Sigmoid colon (tissue), 6 donors: ENCODE measurements at regions not wholly inside any gene's neighbourhood (a gene's known extent, or its start where the extent isn't known, plus 50 kb on each side); places are given as distances from the start of the nearest gene placed in this dataset.

Experiments
- DNase-seq: peaks from one replicate; pipeline ENCODE4 v3.0.0-alpha.2; 2019
- H3K27ac ChIP-seq, 4 donors: fragments of 200-600 bp; sonication (generic); one replicate each; pipeline ENCODE4 v1.5.1; 2016 to 2019; ENCODE audit warnings: mild to moderate bottlenecking in 1 of 4
- H3K27me3 ChIP-seq, 3 donors: fragments of 200-600 bp; sonication (generic); one replicate each; pipeline ENCODE4 v1.5.1; 2019; ENCODE audit warnings: mild to moderate bottlenecking in 1 of 3
- H3K36me3 ChIP-seq, 4 donors: fragments of 200-600 bp; sonication (generic); one replicate each; pipeline ENCODE4 v1.5.1; 2016 to 2019
- H3K4me1 ChIP-seq, 4 donors: fragments of 200-600 bp; sonication (generic); one replicate each; pipeline ENCODE4 v1.5.1; 2017 to 2019
- H3K4me3 ChIP-seq, 4 donors: fragments of 200-600 bp; sonication (generic); one replicate each; pipeline ENCODE4 v1.5.1; 2017 to 2019; ENCODE audit warnings: mild to moderate bottlenecking in 2 of 4, moderate library complexity in 1 of 4
- H3K9me3 ChIP-seq, 4 donors: fragments of 200-600 bp in 3 of 4; sonication (generic) in 3 of 4; one replicate each; pipeline versions ENCODE4 v1.5.1 to v1.6.1; 2013 to 2019
- CTCF ChIP-seq, 4 experiments: fragments of 450-650 bp in 3 of 4; fragments of 200-600 bp in 1 of 4; IDR thresholded peaks; one replicate each; pipeline ENCODE4 v1.5.1; 2016 to 2019; ENCODE audit warnings: antibody characterized with exemption in 4 of 4, mild to moderate bottlenecking in 3 of 4, moderate library complexity in 2 of 4
- EP300 ChIP-seq, 4 donors: sonication (generic); formaldehyde crosslinking; IDR thresholded peaks; one replicate each; pipeline ENCODE4 v1.6.1; 2017; ENCODE audit warnings: antibody characterized with exemption in 4 of 4
- POLR2A ChIP-seq, 2 donors: fragments of 450-650 bp; IDR thresholded peaks; one replicate each; pipeline ENCODE4 v1.6.1; 2016; ENCODE audit warnings: antibody characterized with exemption in 2 of 2, mild to moderate bottlenecking in 2 of 2, moderate library complexity in 2 of 2
- POLR2AphosphoS5 ChIP-seq, 4 donors: sonication (generic); formaldehyde crosslinking; IDR thresholded peaks; one replicate each; pipeline ENCODE4 v1.6.1; 2017; ENCODE audit warnings: antibody characterized with exemption in 4 of 4
- WGBS, 2 donors: extraction: QIAGEN DNeasy Blood & Tissue Kit; methylation state at CpG; one replicate each; pipeline ENCODE4 v1.1.7; 2013; 5-methylcytosine and 5-hydroxymethylcytosine counted together
- intact Hi-C: fragments of 100-400 bp; cut with DNase I; formaldehyde crosslinking; loops from one replicate; pipeline ENCODE4 v1.15.1; 2023
- donor health status: healthy with polysubstance abuse.
- donor health status: healthy.

- Histone ChIP-seq H3K4me1 (no peaks in the 10 kb centered on the region), H3K9me3 (no peaks in the 10 kb centered on the region), H3K36me3 (no peaks in the 10 kb centered on the region), H3K27ac (peak overlapping the region in 1 of 4 donors; percentile 17), H3K27me3 (no peaks in the 10 kb centered on the region), H3K4me3 (no peak overlapping the region)
- intact Hi-C loops = no loop called here
- no peak for DNase-seq
- 79 to 82% methylated on average over 5 of the region's 5 CpGs for WGBS, 2 donors
- TF ChIP-seq EP300 (IDR thresholded peaks at IDR 0.05) (no peak), POLR2AphosphoS5 (IDR thresholded peaks at IDR 0.05) (no peak), CTCF (IDR thresholded peaks at IDR 0.05) (no peak), POLR2A (IDR thresholded peaks at IDR 0.05) (no peak)
These were observed 108.4 kb upstream of the ESR1 start for GRCh38 chr6:151698931-151699700.

- 59 to 69% methylated on average over 4 of the region's 4 CpGs for WGBS, 2 donors
- intact Hi-C loops = no loop called here
- TF ChIP-seq POLR2AphosphoS5 (IDR thresholded peaks at IDR 0.05) (peak in 3 of 4 donors; percentile 10 to 34 (median 27)), CTCF (IDR thresholded peaks at IDR 0.05) (no peak), POLR2A (IDR thresholded peaks at IDR 0.05) (no peak)
- no peak for DNase-seq
- no peaks in the 10 kb centered on the region for H3K36me3 ChIP-seq
- H3K4me1 ChIP-seq = no peaks in the 10 kb centered on the region
- H3K27ac ChIP-seq = no peak overlapping the region
- H3K4me3 ChIP-seq = no peak overlapping the region
- no peaks in the 10 kb centered on the region for H3K9me3 ChIP-seq
- no peaks in the 10 kb centered on the region for H3K27me3 ChIP-seq
These were observed 107.8 kb upstream of the ESR1 start for GRCh38 chr6:151699719-151700118.

- TF ChIP-seq POLR2AphosphoS5 (IDR thresholded peaks at IDR 0.05) (no peak), EP300 (IDR thresholded peaks at IDR 0.05) (no peak), CTCF (IDR thresholded peaks at IDR 0.05) (no peak), POLR2A (IDR thresholded peaks at IDR 0.05) (no peak)
- Histone ChIP-seq H3K27me3 (no peaks in the 10 kb centered on the region), H3K36me3 (no peaks in the 10 kb centered on the region), H3K4me3 (no peak overlapping the region), H3K27ac (no peak overlapping the region), H3K9me3 (no peaks in the 10 kb centered on the region), H3K4me1 (no peaks in the 10 kb centered on the region)
- WGBS, 2 donors = 53 to 75% methylated on average over 5 of the region's 5 CpGs
- no peak for DNase-seq
- intact Hi-C loops = no loop called here
These were observed 105.4 kb upstream of the ESR1 start for GRCh38 chr6:151701911-151702562.

- 57 to 64% methylated on average over 5 of the region's 5 CpGs for WGBS, 2 donors
- H3K27me3 ChIP-seq = no peaks in the 10 kb centered on the region
- no peak for TF ChIP-seq POLR2AphosphoS5 (IDR thresholded peaks at IDR 0.05)
- no peak for TF ChIP-seq EP300 (IDR thresholded peaks at IDR 0.05)
- no peak for TF ChIP-seq CTCF (IDR thresholded peaks at IDR 0.05)
- no peak for TF ChIP-seq POLR2A (IDR thresholded peaks at IDR 0.05)
- H3K9me3 ChIP-seq = no peaks in the 10 kb centered on the region
- no peak for DNase-seq
- H3K27ac ChIP-seq = no peak overlapping the region
- no peaks in the 10 kb centered on the region for H3K4me1 ChIP-seq
- intact Hi-C loops = no loop called here
- no peak overlapping the region for H3K4me3 ChIP-seq
- no peaks in the 10 kb centered on the region for H3K36me3 ChIP-seq
These were observed 104.4 kb upstream of the ESR1 start for GRCh38 chr6:151702851-151703658.
